Spinal cord (tissue), 9 donors: ENCODE measurements at regions not wholly inside any gene's neighbourhood (a gene's known extent, or its start where the extent isn't known, plus 50 kb on each side); places are given as distances from the start of the nearest gene placed in this dataset.

Source experiments
- DNase-seq, 6 donors: peaks; one replicate each; pipeline versions ENCODE4 v3.0.0 to v3.0.0-alpha.2; 2013 to 2015; ENCODE audit warnings: low spot score in 6 of 6, low read depth in 4 of 6
- H3K27ac ChIP-seq: one replicate; pipeline ENCODE4 v1.5.1; 2013; ENCODE audit warnings: low read depth, low read length, control low read depth
- H3K27me3 ChIP-seq: one replicate; pipeline ENCODE4 v1.6.1; 2013; ENCODE audit warnings: low read length; ENCODE audit not compliant: control insufficient read depth, insufficient read depth
- H3K36me3 ChIP-seq: one replicate; pipeline ENCODE4 v1.6.1; 2013; ENCODE audit warnings: low read length; ENCODE audit not compliant: control insufficient read depth, insufficient read depth
- H3K4me1 ChIP-seq: one replicate; pipeline ENCODE4 v1.6.1; 2013; ENCODE audit warnings: low read length; ENCODE audit not compliant: control insufficient read depth, insufficient read depth
- H3K4me3 ChIP-seq: one replicate; pipeline ENCODE4 v1.5.1; 2013; ENCODE audit warnings: low read depth, low read length, control low read depth
- H3K9me3 ChIP-seq: one replicate; pipeline ENCODE4 v1.6.1; 2013; ENCODE audit warnings: low read length; ENCODE audit not compliant: control insufficient read depth, insufficient read depth
- WGBS: methylation state at CpG from one replicate; pipeline ENCODE4 v1.1.5; 2013; ENCODE audit warnings: missing lambda C conversion rate; ENCODE audit not compliant: insufficient coverage; 5-methylcytosine and 5-hydroxymethylcytosine counted together
- donor health status: healthy.

DNA sequence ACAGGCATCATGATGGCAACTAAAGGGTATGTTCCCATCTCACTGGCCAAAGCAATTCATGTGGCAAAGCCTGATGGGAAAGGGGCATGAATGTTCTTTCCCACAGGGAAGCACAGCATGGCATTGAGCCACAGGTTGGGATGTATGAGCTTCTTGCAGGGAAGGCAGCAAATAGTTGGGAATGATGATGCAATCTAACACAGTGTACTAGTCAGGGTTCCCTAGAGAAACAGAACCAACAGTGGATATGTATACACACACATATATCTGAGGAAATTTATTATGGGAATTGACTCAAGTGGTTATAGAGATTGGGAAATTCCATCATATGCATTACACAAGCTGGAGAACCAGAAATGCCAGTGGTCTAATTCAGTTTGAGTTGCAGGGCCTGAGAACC is 253.6 kb upstream of the NPVF start:
- Histone ChIP-seq H3K27me3 (no peaks in the 10 kb centered on the region), H3K36me3 (no peaks in the 10 kb centered on the region), H3K4me1 (no peaks in the 10 kb centered on the region), H3K4me3 (no peak overlapping the region), H3K27ac (no peak overlapping the region), H3K9me3 (no peaks in the 10 kb centered on the region)
- no peak for DNase-seq

- Histone ChIP-seq H3K4me1 (no peaks in the 10 kb centered on the region), H3K27ac (no peak overlapping the region), H3K4me3 (no peak overlapping the region), H3K9me3 (no peaks in the 10 kb centered on the region), H3K36me3 (no peaks in the 10 kb centered on the region), H3K27me3 (no peaks in the 10 kb centered on the region)
- DNase-seq, result no peak
Observed at GRCh38 chr7:25482631-25483030, 254.3 kb upstream of the NPVF start.

DNA sequence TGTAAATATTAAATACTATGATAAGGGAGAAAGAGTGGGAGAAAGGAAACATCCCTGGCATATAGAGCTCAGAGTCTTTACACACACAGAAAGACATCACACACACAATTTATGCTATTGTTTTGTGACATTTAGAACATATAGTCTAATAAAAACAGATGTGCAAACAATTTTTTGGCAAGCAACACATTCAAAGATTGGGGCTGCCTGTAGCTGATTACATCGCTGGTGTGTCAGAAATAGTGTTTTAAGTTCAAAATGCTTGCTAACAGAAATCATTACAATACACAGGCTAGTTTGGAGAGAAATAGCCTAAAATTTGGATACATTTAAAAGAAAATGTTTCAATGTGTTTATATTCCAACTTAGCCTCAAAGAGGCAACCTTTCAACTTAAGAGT is 256.7 kb upstream of the NPVF start:
- H3K36me3 ChIP-seq, result no peaks in the 10 kb centered on the region
- no peak overlapping the region for H3K4me3 ChIP-seq
- no peak overlapping the region for H3K27ac ChIP-seq
- WGBS, result no CpG with 5 or more reads among the region's 1 CpG
- no peak for DNase-seq
- H3K27me3 ChIP-seq, result no peaks in the 10 kb centered on the region
- H3K9me3 ChIP-seq, result no peaks in the 10 kb centered on the region
- H3K4me1 ChIP-seq, result no peaks in the 10 kb centered on the region

DNA sequence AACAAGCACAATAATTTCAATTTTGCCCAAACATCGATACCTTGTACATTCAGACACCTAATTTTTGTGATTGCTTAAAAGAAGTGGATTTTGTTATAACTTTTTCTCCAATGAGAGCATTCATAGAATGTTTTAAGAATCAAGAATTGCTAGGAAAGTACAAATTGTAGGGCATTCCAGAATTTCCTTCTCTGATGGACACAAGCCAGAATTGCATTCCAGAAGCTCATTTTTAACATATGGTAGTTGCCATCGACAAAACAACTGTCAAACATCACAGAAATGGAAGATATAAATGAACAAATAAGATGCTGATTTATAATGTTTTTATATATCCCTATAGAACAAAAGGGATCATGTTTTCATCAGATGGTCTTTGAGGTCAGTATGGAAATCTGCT is 258.4 kb upstream of the NPVF start:
- Histone ChIP-seq H3K36me3 (no peaks in the 10 kb centered on the region), H3K27me3 (no peaks in the 10 kb centered on the region), H3K9me3 (no peaks in the 10 kb centered on the region), H3K4me1 (no peaks in the 10 kb centered on the region), H3K27ac (no peak overlapping the region), H3K4me3 (no peak overlapping the region)
- no CpG with 5 or more reads among the region's 2 CpGs for WGBS
- no peak for DNase-seq

GRCh38 chr7:25493805-25494366 is 265.6 kb upstream of the NPVF start:
- Histone ChIP-seq H3K4me3 (no peak overlapping the region), H3K9me3 (no peaks in the 10 kb centered on the region), H3K27me3 (no peaks in the 10 kb centered on the region), H3K27ac (no peak overlapping the region), H3K4me1 (peaks cover 10% of the 10 kb centered on the region), H3K36me3 (no peaks in the 10 kb centered on the region)
- no peak for DNase-seq
- no CpG with 5 or more reads among the region's 8 CpGs for WGBS

DNA sequence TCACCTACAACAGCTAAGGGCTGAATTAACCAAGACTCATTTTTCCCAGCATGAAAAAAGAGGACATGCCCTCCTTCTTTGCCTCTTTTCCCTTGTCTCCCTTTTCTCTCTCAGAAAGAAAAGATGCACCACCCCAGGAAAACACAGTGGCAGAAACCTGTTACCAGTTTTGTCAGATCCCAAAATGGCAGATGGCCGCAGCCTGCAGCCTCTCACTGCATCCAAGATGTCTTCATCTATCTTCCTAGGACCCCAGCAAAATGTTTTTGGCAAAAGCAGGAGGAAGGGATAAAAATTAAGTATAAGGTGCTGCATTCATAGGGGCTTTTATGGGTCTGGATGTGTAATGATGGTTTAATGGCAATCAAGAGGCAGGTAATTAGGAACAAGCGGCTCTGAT is 266.6 kb upstream of the NPVF start:
- Histone ChIP-seq H3K9me3 (no peaks in the 10 kb centered on the region), H3K27ac (no peak overlapping the region), H3K4me3 (no peak overlapping the region), H3K4me1 (peaks cover 10% of the 10 kb centered on the region), H3K27me3 (no peaks in the 10 kb centered on the region), H3K36me3 (no peaks in the 10 kb centered on the region)
- WGBS, result 67% methylated on average over 1 of the region's 2 CpGs
- no peak for DNase-seq

DNA sequence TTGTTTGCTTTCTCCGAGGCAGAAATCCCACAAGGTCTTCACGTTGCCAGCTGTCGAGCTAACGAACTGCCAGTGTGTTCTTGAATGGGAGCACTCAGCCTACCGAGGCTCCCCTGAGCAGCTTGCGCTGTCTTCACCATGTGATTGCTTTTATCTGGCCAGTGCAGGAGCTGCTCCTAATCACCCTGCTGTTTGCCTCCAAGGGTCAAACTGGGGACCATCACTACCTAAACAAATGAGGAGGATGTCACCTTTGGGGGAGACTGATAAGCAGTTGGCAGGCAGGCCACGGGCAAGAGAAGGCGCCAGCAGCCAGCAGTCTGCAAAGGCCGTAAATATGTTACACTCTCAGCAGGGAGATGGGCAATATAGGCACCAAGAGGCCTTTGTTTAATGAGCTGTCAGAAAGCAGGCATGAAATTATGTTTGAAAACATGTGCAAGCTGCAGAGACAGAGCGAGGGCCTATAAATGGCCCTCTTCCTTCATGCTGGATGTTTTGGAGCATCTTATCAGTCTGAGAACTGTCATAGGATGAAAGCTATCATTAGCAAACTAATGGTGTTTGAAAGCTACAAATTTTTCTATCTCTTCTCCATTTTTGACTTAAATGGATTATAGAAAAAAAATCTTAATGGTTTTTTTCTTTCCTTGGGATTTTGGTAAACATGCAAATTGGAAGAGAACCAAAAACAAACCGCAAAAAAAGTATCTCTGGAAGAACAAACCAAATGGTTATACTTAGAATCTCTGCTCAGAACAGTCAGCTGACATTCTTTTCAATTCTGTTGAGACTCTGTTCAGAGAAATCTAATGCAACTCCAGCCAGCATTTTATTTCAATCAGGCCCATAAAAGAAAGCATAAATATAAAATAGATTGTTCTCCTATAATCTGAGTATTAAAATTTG is 267.3 kb upstream of the NPVF start:
- 18% methylated on average over 8 of the region's 11 CpGs for WGBS
- peak in 5 of 6 donors; percentile 28 to 96 (median 54) for DNase-seq
- Histone ChIP-seq H3K4me1 (peaks cover 10% of the 10 kb centered on the region), H3K9me3 (no peaks in the 10 kb centered on the region), H3K36me3 (no peaks in the 10 kb centered on the region), H3K27me3 (no peaks in the 10 kb centered on the region), H3K27ac (no peak overlapping the region), H3K4me3 (no peak overlapping the region)

- H3K4me1 ChIP-seq, result peaks cover 10% of the 10 kb centered on the region
- no peak overlapping the region for H3K27ac ChIP-seq
- no peaks in the 10 kb centered on the region for H3K27me3 ChIP-seq
- H3K9me3 ChIP-seq, result no peaks in the 10 kb centered on the region
- WGBS, result 91% methylated on average over 9 of the region's 11 CpGs
- H3K36me3 ChIP-seq, result no peaks in the 10 kb centered on the region
- DNase-seq, result peak in 2 of 6 donors; percentile 11 to 87
- H3K4me3 ChIP-seq, result no peak overlapping the region
Observed at GRCh38 chr7:25496476-25497368, 268.4 kb upstream of the NPVF start.

DNA sequence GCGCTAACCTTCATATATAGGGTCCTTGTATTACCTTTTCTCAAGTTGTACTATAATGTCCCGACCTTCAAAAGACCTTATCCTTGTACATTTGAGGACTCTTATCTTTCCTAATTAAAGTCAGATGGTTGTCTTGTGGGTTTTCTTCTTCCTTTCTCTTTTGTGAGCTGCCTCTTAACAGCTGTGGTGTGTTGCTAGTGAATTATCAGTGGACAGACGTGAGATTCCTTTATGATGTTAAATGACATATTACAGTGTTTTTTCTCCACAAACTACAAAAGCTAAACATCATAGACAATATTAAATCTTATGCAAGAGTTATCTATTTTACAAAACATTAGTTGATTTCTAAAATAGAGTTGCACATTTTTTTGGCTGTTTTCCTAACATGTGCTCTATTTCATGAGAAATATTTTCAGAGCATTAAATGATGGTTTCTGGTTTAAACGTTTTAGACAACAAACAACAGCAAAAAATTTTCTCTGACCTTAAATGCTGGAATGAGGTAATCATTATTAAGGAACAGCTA is 272.2 kb upstream of the NPVF start:
- peak in 1 of 6 donors; percentile 1 for DNase-seq
- no peaks in the 10 kb centered on the region for H3K9me3 ChIP-seq

More for the DNA sequence above, 272.2 kb upstream of the NPVF start:
- H3K27me3 ChIP-seq, result no peaks in the 10 kb centered on the region
- no peaks in the 10 kb centered on the region for H3K36me3 ChIP-seq
- H3K27ac ChIP-seq, result no peak overlapping the region
- WGBS, result no CpG with 5 or more reads among the region's 4 CpGs
- H3K4me1 ChIP-seq, result peaks cover 2% of the 10 kb centered on the region
- H3K4me3 ChIP-seq, result no peak overlapping the region
